ENCODE measurements at regions not wholly inside any gene's neighbourhood (a gene's known extent, or its start where the extent isn't known, plus 50 kb on each side); places are given as distances from the start of the nearest gene placed in this dataset.

DNA sequence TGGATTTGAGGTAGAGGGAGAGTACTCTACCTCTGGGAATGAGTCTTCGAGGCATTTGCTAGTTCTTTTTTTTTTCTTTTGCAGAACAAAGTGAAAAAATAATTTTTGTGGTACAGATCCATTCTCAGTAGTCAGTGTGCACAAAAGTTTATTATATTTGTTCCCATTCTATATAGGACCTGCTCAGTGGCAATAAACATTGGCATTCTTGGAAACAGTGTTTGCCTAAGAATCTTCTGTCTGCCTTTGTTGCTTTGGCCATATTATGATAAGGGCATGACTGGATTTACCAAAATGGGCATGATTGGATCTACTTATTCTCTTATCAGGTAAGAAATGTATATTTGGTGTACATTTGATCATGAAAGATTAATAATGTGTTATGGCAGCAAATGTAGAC is 583.3 kb downstream of the PLCL1 start:
- TF ChIP-seq, protein P1, sequence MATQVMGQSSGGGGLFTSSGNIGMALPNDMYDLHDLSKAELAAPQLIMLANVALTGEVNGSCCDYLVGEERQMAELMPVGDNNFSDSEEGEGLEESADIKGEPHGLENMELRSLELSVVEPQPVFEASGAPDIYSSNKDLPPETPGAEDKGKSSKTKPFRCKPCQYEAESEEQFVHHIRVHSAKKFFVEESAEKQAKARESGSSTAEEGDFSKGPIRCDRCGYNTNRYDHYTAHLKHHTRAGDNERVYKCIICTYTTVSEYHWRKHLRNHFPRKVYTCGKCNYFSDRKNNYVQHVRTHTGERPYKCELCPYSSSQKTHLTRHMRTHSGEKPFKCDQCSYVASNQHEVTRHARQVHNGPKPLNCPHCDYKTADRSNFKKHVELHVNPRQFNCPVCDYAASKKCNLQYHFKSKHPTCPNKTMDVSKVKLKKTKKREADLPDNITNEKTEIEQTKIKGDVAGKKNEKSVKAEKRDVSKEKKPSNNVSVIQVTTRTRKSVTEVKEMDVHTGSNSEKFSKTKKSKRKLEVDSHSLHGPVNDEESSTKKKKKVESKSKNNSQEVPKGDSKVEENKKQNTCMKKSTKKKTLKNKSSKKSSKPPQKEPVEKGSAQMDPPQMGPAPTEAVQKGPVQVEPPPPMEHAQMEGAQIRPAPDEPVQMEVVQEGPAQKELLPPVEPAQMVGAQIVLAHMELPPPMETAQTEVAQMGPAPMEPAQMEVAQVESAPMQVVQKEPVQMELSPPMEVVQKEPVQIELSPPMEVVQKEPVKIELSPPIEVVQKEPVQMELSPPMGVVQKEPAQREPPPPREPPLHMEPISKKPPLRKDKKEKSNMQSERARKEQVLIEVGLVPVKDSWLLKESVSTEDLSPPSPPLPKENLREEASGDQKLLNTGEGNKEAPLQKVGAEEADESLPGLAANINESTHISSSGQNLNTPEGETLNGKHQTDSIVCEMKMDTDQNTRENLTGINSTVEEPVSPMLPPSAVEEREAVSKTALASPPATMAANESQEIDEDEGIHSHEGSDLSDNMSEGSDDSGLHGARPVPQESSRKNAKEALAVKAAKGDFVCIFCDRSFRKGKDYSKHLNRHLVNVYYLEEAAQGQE (IDR thresholded peaks at IDR 0.05): no peak
- TF ChIP-seq, protein P2, sequence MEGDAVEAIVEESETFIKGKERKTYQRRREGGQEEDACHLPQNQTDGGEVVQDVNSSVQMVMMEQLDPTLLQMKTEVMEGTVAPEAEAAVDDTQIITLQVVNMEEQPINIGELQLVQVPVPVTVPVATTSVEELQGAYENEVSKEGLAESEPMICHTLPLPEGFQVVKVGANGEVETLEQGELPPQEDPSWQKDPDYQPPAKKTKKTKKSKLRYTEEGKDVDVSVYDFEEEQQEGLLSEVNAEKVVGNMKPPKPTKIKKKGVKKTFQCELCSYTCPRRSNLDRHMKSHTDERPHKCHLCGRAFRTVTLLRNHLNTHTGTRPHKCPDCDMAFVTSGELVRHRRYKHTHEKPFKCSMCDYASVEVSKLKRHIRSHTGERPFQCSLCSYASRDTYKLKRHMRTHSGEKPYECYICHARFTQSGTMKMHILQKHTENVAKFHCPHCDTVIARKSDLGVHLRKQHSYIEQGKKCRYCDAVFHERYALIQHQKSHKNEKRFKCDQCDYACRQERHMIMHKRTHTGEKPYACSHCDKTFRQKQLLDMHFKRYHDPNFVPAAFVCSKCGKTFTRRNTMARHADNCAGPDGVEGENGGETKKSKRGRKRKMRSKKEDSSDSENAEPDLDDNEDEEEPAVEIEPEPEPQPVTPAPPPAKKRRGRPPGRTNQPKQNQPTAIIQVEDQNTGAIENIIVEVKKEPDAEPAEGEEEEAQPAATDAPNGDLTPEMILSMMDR (IDR thresholded peaks at IDR 0.05; ENCODE audit: low read depth, low read length, missing input control): no peak
- TF ChIP-seq, protein P3, sequence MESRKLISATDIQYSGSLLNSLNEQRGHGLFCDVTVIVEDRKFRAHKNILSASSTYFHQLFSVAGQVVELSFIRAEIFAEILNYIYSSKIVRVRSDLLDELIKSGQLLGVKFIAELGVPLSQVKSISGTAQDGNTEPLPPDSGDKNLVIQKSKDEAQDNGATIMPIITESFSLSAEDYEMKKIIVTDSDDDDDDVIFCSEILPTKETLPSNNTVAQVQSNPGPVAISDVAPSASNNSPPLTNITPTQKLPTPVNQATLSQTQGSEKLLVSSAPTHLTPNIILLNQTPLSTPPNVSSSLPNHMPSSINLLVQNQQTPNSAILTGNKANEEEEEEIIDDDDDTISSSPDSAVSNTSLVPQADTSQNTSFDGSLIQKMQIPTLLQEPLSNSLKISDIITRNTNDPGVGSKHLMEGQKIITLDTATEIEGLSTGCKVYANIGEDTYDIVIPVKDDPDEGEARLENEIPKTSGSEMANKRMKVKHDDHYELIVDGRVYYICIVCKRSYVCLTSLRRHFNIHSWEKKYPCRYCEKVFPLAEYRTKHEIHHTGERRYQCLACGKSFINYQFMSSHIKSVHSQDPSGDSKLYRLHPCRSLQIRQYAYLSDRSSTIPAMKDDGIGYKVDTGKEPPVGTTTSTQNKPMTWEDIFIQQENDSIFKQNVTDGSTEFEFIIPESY (IDR thresholded peaks at IDR 0.05): no peak
- TF ChIP-seq FOXA1 (IDR thresholded peaks at IDR 0.05) (no peak), RAD21 (IDR thresholded peaks at IDR 0.05) (no peak), YY1 (IDR thresholded peaks at IDR 0.05) (no peak), TAF1 (conservative IDR thresholded peaks at IDR 0.05) (no peak), FOXA2 (IDR thresholded peaks at IDR 0.05) (no peak)

Measured in liver (tissue), 3 donors.